ENCODE measurements at regions not wholly inside any gene's neighbourhood (a gene's known extent, or its start where the extent isn't known, plus 50 kb on each side); places are given as distances from the start of the nearest gene placed in this dataset.
A peak's percentile ranks its signal among the peaks of the same experiment; 100 is the strongest.

DNA sequence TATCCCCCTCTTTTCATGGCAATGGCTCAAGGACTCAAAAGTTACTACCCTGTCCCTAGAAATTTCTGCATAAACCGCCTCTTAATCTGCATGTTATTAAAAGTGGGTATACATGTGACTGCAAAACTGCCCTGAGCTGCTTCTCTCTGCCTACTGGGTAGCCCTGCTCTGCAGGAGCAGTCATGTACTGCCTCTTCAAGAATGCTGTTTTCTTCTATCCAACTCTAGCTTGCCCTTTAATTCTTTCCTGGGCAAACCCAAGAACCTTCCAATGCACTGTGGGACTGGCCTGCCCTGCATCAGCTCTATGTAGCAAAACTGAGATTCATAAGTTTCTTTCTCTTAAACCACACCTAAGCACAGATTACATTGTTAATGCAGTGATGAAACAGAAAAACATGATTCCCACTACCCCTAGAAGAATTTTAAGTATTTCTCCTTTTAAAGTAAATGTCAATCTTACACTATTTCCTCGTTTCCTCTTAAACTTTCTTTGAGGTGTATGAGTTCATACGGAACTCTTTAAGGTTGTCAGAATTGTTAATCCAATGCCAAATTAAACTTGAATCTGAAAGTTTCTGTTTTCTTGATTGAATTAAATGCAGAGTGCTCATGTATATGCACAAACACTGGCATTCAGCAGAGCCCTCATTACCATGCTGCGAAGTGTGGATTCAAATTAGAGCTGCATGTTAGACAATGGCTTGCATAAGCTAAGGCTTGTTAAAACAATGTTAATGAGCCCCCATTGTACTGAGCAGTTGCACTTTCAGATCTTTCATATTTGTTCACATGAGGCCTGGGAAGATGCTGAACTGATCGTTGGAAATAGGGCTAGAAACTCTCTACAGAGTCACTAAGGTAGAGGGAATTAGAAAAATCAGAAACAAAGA is 669.9 kb upstream of the PCDH20 start:
- no peak for DNase-seq

DNA sequence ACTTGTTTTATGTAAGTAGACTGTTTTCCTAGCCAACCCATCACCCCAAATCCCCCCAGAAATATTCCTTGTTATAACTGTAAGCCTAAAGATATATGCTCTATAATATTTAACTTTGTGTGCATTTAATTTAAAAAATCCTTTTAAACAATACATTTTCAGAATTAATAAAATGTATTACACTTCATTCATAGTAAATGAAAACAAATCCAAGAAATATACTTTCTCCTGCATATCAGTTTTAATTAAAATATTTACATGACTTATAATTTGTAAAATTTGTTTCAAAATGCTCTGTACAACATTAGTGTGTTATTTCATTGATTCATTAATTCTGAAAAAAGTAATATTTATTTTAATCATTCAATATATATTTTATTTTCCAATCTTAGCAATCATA is 669.1 kb upstream of the PCDH20 start:
- no peak for DNase-seq

DNA sequence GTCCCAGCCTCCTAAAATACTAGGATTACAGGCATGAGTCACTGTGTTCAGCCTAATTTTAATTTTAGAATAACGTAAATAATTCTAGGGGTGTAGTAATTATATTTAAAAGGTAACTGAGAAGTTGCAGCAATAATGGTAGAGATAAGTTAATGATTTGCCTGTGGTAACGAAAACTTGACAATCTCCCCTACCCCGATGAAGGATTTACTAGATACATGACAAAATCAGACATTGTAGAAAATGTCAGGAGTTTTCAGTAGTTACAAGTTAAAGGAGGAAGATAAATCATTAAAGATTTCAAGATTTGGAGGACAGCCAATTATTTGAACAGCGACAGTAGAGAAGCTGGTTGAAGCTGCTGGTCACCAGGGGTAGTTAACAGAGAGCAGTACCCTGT is 652.2 kb upstream of the PCDH20 start:
- DNase-seq = no peak

DNA sequence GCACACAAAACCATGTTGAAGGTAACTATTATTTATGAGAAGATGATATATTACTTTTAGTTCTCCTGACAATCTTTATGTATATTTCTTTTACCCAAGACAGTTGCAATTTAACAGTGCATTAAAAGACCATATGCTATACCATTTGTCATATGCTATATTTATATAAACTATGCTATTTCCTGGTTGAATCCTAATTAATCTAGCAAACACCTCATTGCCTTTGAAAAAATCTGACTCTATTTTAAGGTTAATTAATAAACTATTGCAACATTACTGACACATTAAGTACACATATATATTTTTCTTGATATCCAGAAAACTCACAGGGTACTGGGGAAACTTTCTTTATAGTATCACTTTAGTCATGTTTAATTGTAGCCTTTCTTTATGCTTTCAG is 649.4 kb upstream of the PCDH20 start:
- no peak for DNase-seq

DNA sequence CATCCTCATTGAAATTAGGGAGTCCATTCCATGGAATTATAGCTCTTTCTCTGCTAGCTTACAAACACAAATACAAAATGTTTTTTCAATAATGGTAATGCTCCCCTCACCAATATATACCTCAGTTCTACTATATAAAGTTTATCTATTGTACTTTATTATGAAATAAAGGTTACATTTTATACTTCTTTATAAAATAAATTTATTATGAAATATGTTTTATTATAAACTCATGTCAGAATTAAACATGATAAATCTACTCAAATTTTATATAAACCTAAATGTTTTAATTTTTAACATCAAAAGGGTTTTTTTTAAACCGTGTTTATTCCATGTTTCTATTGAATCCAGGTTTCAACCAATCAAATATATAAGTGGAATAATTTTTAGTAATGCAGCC is 646.1 kb upstream of the PCDH20 start:
- DNase-seq = no peak

DNA sequence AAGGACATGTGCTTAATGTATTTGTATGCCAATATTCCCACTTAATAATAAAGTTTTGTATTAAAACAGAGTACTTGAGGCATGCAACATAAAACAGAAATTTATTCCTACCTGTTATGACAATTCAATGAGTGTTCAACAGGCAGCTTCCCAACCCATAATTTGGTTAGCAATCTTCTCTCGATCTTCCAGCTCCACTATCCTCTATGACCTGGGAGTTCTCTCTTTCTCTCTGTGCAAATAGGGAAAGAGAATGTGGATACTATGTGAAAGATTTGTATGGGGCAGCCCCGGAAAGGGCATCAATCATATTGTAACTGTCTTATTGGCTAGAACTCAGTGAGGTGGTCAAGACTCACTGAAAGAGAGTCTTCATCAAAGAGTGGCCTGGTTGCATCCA is 644.9 kb upstream of the PCDH20 start:
- DNase-seq = no peak

DNA sequence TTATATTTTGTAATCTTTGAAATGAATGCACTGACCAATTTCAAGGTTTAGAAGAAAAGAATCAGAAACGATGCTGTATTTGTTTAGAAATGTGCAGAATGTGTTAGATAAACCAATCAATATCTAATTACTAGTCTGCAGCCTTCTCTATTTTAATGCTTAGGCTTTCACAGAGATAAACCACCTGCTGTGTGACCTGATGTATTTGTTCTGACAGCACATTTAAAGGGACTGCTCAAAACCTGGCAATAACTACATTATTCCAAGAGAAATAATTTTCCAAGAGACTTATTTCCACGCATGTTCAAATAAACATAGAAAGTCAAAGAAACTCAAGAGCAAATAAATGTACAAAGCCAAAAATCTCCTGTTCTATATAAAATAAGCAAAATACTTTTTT is 641.6 kb upstream of the PCDH20 start:
- DNase-seq = no peak

DNA sequence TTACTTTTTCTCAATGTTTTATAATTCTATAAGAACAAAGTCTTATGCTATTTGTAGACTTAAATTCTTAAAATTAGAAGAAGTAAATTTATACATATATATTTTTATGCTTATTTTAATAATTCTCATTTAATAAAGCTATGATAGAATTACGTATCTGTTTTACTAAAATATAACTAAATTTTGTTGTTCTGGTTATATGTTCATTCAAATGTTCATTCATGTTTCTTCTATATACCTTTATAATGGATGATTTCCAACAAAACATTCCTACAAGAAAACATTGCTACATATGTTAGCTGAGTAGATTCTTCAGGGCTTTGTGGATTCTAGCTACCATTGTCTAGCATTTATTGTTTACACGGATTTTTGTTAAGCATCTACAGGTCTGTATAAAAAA is 634.3 kb upstream of the PCDH20 start:
- no peak for DNase-seq

DNA sequence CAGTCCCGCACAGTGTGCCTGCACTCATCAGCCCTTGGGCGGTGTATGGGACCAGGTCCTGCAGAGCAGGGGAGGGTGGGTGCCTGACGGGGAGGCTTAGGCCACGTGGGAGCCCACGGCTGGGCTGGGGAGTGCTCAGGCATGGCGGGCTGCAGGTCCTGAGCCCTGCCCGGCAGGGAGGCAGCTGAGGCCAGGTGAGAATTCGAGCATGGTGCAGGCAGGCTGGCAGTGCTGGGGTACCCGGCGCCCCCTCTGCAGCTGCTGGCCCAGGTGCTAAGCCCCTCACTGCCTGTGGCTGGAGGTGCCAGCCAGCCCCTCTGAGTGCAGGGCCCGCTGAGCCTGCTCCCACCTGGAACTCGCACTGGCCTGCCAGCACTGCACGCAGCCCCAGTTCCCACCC is 630.9 kb upstream of the PCDH20 start:
- no peak for DNase-seq

DNA sequence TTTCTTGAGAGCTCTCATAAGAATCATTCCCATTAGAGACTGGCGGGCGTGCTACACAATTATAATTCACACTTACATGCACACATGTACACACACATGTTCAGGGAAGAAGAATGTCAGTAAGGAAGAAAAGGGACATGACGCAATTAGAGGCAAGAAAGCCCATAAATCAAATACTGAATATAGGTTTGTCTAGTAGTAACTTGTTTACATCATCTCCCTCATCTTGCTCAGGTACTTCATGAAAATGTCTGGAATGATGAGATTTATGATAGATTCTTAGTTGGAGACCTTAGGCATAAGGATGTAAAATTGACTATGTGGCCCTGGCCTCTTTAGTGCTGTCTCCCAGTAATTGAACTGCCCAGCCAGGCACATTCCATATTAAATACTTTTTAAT is 628.0 kb upstream of the PCDH20 start:
- no peak for DNase-seq

DNA sequence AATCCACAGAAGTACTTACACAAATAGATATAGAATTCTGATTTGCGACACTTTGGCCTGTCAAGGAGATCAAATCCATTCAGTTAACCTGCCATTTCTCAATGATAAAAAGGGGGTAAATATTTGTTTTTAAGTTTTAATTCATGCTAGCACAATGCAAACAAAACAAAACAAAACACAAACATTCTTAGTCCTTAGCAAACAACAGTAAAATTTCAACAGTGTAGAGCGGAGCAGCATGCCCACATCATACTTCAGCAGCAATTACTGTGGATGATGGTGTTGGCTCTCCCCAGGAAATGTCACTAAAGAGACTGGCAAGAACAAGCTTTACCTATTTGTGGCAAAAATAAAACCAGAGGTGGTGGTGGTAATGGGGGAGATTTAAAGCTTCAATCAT is 625.2 kb upstream of the PCDH20 start:
- no peak for DNase-seq

DNA sequence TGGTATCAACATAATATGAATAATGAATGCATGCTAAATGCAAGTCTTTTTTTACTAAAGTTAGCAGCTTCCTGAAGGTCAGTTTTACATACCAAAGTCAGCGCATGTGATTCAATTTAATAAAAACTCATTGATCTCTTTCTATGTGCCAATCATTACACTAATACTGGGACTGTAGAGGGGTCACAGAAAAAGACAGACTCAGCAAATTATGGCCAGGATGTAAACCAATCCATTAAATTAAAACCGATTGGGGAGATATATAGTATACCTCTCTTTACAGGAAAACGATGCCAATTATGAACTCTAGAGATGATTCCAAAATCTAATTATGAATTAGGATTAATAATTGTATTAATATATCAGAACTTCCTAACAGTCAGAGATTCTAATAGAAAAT is 624.4 kb upstream of the PCDH20 start:
- DNase-seq = no peak

DNA sequence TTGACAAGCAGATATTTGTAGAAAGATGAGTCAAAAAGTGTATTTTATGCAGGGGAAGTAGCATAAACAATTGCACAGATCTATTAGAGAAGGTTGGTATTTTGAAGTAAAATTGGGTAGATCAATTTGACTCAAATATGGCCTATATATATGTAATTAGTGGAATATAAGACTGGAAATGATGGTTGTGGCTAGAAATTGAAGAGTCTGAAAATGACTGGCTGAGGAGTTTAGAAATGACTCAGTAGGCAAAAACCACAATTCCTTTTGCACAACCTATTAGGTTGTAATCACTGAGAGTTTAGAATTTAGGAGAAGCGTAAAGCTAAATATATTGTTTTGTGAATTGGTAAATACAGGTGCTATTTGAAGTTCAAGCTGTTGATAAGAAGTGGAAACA is 622.6 kb upstream of the PCDH20 start:
- DNase-seq = no peak

DNA sequence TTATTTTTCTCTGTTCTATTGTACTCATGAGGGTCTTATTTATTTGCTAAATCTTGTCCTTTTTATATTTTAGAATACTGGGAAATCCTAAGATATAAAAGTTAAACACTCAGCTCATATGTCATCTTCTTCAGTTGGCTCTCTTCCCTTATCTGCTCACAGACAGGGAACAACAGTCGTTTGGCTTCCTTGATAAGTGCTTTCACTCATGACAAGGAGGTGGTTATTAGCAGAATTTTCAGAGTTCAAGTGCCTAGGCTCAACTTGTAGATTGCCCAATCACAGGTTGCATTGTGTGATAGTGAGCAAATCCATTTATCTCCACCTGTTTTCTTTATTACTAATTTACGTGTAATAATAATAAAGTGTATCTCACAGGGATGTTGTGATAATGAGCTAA is 620.3 kb upstream of the PCDH20 start:
- peak; percentile 73 for DNase-seq

DNA sequence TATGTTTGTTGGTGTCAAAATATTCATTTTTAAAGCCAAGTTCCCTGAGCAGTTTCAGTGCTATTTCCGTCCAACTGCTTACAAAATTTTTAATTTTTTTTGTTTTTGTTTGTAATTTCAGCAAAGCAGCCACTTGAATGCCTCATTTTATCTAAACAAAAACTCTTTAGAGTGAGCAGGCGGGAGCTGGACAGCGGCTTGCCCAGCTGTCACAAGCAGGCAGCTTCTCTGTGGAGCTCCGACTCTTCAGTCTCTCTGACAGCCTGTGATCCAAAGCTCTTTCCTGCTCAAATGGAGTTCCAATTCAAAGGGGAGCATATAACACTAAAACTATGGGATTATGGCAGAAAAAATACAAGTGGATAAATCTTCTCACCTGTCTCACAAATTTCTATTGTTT is 618.3 kb upstream of the PCDH20 start:
- DNase-seq = no peak

DNA sequence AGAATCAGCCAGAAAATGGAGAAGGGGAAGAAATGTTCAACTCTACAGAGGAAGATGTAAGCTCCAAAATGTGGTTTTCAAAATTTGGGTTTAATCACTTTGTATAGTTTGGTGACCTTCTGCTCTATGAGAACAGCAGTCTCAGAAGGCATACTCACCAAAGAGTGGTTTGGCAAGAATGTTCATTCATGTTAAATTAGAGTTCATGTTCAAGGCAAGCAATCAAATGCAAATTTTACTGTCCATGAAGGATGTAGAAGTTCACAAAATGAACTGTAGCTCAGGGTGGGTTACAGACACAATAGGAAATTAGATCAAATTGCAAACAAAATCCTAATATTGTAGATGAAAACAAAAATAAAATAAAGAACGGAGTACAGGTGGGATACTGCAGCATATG is 606.7 kb upstream of the PCDH20 start:
- DNase-seq = no peak

DNA sequence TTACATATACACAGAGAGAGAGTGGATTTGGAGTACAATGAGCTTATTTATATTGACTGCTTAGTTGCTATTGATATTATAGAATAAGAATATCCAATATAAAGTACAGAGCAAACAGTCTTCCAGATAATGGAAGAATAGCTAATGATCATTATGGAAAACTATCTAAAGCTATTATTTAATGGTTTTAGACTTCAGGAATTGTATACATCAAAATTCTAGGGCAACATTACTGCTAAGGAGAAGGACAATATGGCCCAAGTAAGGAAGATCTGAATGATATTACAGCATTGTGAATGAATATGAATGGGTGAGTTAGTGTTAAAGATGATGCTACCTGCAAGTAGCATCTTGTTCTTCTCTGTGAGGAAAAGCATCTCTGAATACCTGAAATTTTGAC is 604.2 kb upstream of the PCDH20 start:
- no peak for DNase-seq

DNA sequence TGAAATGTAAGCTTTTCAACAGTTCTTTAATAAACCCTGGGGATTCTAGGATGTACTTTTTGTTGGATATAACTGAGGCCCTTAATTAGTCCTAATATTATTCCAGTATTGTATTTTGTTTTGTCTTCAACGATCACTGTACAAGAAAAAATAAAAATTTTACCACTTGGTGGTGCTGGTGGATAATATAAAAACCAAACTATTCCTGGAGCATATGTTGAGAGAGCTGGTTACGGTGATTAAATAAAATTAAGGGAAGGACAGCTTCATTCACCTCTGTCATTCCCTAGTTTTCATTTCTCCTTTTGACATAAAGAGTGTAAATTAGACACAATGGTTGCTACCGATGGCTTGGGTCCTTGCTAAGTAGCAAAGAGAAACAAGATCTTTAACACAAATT is 598.6 kb upstream of the PCDH20 start:
- DNase-seq = peak; percentile 18

DNA sequence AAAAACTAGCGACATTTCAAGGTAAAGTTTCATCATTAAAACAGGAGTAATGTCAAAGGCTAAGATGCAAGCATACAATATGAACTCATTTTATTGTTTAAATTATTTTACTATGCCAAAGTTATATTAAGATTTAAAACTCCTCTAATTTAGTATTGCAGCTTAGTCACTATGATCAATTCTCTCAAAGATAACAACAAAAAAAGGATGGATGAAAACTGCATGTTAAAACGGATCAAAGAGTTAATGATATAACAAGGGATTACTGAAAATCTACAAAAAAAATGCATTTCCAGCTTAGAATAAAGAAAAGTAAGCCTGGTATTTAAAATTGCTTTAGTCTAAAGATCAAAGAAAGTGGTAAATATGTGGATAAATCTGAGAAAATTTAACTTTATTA is 587.8 kb upstream of the PCDH20 start:
- no peak for DNase-seq

DNA sequence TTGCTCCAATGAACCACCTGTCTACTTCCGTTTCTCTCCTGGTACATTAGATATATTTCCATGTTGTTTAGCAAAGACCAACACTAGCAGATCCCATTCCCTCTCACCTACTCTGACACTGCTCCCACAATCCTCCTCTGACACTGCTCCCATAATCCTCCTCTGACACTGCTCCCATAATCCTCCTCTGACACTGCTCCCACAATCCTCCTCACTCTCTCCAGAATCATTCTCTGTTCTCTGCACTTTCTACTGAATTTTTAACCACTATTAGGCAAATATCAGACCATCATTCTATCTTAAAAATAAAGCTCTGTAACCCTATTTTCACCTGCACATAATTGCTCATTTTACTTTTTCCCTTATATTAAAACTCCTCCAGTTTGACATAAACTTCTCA is 578.5 kb upstream of the PCDH20 start:
- no peak for DNase-seq

DNA sequence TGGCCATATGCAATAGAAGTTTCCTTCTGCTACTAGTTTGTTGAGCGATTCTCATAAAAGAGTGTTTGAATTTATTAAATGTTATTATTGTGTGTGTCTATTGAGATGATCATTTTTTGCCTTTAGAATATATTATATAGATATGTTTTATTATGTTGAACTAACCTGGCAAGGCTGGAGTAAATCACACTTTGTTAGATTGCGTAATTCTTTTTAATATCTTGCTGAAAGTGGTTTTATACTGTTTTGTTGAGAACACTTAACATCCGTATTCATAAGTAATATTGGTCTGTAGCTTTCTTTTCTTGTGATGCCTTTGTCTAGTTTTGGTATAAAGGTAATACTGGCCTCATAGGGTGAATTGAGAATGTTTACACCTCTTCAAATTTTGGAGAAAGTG is 574.3 kb upstream of the PCDH20 start:
- DNase-seq = no peak

DNA sequence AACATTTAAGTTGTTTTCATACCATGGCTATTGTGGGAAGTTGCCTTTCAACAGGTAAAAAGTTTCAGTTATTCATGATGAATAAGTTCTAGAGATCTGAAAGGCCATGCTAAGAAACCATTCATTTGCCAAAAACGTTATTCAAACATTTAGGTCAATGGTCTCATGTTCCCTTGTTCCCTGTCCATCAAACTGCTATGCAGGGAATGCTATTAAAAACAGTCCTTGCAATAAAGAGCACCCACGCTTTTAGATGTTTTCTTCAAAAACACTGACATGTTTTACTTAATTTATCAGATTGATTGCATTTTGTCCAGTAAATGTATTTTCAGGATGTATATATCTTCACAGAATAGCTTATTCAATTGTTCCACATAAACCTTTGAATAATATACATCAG is 573.2 kb upstream of the PCDH20 start:
- no peak for DNase-seq

DNA sequence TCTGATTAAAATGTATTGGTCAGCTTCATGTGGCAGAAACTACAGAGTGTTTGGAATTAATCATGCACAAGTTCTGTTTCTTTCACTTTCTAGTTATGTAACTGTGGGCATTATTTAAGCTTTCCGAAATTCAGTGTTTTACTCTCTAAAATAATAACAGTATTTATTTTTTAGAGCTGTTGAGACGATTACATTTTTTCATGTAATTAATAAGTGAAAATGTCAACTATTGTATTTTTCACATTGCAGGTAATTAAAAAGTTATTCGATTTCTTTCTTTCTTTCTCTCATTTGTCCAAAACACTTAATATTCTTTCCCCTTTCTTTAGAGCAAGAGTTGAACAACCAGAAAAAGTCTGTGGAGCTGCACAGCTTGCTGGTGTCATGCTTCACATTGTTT is 559.4 kb upstream of the PCDH20 start:
- no peak for DNase-seq

DNA sequence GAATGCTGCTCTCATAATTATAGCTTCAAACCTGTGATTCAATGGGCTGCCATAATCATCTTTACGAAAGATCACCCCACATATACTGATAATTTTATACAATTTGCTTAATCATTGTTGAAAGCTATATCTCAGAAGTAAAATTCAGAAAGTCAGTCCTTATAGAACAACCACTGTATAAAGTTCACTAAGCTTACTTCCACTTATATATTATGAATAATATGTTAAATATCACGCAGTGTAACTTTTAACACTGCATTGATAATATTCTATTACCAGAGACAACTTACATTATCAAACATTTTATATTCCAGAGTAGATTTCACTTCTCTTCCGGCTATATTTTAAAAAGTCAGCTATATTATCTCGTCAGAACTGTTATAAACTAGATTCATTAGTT is 550.1 kb upstream of the PCDH20 start:
- no peak for DNase-seq

DNA sequence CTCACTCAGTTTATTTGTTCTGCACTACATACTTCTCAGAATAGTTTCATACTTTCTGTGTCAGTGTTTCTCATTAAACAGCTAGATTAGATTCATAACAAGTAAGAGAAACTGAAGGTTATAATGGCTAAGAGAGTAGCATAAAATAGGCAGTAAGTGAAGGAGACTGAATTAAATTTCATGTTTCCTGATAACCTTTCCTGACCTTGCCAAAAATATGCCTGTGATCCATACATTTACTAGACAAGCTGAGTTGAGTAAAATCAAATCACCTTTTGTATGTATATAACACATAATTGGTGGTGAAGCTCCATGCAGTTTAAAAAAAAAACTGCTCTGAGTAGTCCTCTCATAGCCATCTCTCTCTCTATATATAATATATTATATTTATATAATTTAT is 545.3 kb upstream of the PCDH20 start:
- no peak for DNase-seq

Data from NCI-H524 treated with DMSO at 0.1 percent for 48 hours (cell line).